OCI-LY1 (cell line): ENCODE measurements at regions not wholly inside any gene's neighbourhood (a gene's known extent, or its start where the extent isn't known, plus 50 kb on each side); places are given as distances from the start of the nearest gene placed in this dataset.

Experiments used
- EZH2 ChIP-seq: fragments of 200-600 bp; sonication (generic), shearing (Covaris generic); IDR thresholded peaks from 2 replicates; pipeline ENCODE4 v1.8.0; 2017; ENCODE audit warnings: borderline replicate concordance, mixed run types, mild to moderate bottlenecking, antibody characterized with exemption, low read length, moderate library complexity, mixed read lengths
- TF ChIP-seq, protein P1 (sequence below): fragments of 200-600 bp; sonication (generic), shearing (Covaris generic); IDR thresholded peaks from 2 replicates; pipeline ENCODE4 v1.5.1; 2017; ENCODE audit warnings: mild to moderate bottlenecking, antibody characterized with exemption, low read length, moderate library complexity, mixed read lengths

GRCh38 chr20:6921717-6922386 is 154.4 kb downstream of the BMP2 start:
- TF ChIP-seq, protein P1, sequence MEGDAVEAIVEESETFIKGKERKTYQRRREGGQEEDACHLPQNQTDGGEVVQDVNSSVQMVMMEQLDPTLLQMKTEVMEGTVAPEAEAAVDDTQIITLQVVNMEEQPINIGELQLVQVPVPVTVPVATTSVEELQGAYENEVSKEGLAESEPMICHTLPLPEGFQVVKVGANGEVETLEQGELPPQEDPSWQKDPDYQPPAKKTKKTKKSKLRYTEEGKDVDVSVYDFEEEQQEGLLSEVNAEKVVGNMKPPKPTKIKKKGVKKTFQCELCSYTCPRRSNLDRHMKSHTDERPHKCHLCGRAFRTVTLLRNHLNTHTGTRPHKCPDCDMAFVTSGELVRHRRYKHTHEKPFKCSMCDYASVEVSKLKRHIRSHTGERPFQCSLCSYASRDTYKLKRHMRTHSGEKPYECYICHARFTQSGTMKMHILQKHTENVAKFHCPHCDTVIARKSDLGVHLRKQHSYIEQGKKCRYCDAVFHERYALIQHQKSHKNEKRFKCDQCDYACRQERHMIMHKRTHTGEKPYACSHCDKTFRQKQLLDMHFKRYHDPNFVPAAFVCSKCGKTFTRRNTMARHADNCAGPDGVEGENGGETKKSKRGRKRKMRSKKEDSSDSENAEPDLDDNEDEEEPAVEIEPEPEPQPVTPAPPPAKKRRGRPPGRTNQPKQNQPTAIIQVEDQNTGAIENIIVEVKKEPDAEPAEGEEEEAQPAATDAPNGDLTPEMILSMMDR: no peak
- no peak for TF ChIP-seq EZH2
